CD4-positive, alpha-beta T cell (primary cell): ENCODE measurements at regions not wholly inside any gene's neighbourhood (a gene's known extent, or its start where the extent isn't known, plus 50 kb on each side); places are given as distances from the start of the nearest gene placed in this dataset.

ENCODE experiments used
- ATAC-seq: fragments of 200-7000 bp; cut with Tn5 transposase; one replicate; pipeline ENCODE4 v1.10.0; 2022; ENCODE audit warnings: mild to moderate bottlenecking; ENCODE audit not compliant: poor library complexity
- CTCF ChIA-PET: fragments of 350-600 bp; sonication (Branson Sonifier 250); formaldehyde crosslinking; loops from one replicate; lab custom pipeline; 2021; ENCODE audit warnings: antibody characterized with exemption, inconsistent platforms; lab: Charles Lee
- POLR2A ChIA-PET: fragments of 350-600 bp; sonication (Branson Sonifier 250); formaldehyde crosslinking; loops from one replicate; lab custom pipeline; 2021; ENCODE audit warnings: antibody characterized with exemption, inconsistent platforms; lab: Charles Lee
- DNase-seq, 14 experiments: peaks; one replicate each; pipeline ENCODE4 v3.0.0-alpha.2; 2013 to 2020; ENCODE audit warnings: mixed read lengths in 2 of 14
- H3K27ac ChIP-seq, 2 donors: one replicate each; pipeline versions ENCODE4 v1.5.1 to v1.7.0; 2013; ENCODE audit warnings: low read length in 2 of 2, low read depth in 1 of 2, mild to moderate bottlenecking in 1 of 2
- H3K27me3 ChIP-seq, 2 experiments: 1 replicate in 1 of 2; 2 replicates in 1 of 2; pipeline versions ENCODE4 v1.6.1 to v1.7.0; 2013; ENCODE audit warnings: low read length in 2 of 2, control low read depth in 1 of 2, mild to moderate bottlenecking in 1 of 2, moderate library complexity in 1 of 2; ENCODE audit not compliant: insufficient read depth in 2 of 2, control insufficient read depth in 1 of 2
- H3K36me3 ChIP-seq: one replicate; pipeline ENCODE4 v1.6.1; 2013; ENCODE audit warnings: low read length, control low read depth; ENCODE audit not compliant: insufficient read depth
- H3K4me1 ChIP-seq: one replicate; pipeline ENCODE4 v1.6.1; 2013; ENCODE audit warnings: low read length, control low read depth; ENCODE audit not compliant: insufficient read depth
- H3K4me3 ChIP-seq: one replicate; pipeline ENCODE4 v1.5.1; 2013; ENCODE audit warnings: mild to moderate bottlenecking, low read length, moderate library complexity
- H3K9me3 ChIP-seq, 2 experiments: 1 replicate in 1 of 2; 2 replicates in 1 of 2; pipeline versions ENCODE4 v1.6.1 to v1.7.0; 2013; ENCODE audit warnings: low read length in 2 of 2, mild to moderate bottlenecking in 2 of 2, control low read depth in 1 of 2, moderate library complexity in 1 of 2; ENCODE audit not compliant: control insufficient read depth in 1 of 2, insufficient read depth in 1 of 2
- H3K27ac Mint-ChIP-seq: one replicate; pipeline ENCODE4 v1.8.0; 2020; ENCODE audit warnings: mixed read lengths
- H3K27me3 Mint-ChIP-seq: one replicate; pipeline ENCODE4 v1.8.0; 2021; ENCODE audit warnings: mixed read lengths
- H3K36me3 Mint-ChIP-seq: one replicate; pipeline ENCODE4 v1.8.0; 2021; ENCODE audit warnings: low read depth, mixed read lengths
- H3K4me1 Mint-ChIP-seq: one replicate; pipeline ENCODE4 v1.8.0; 2021; ENCODE audit warnings: low read depth, mixed read lengths
- H3K4me3 Mint-ChIP-seq: one replicate; pipeline ENCODE4 v1.8.0; 2020; ENCODE audit warnings: mild to moderate bottlenecking, mixed read lengths
- H3K9me3 Mint-ChIP-seq: one replicate; pipeline ENCODE4 v1.8.0; 2020; ENCODE audit warnings: mixed read lengths
- intact Hi-C, 2 experiments: fragments of 100-400 bp; cut with DNase I in 1 of 2; cut with micrococcal nuclease in 1 of 2; formaldehyde crosslinking; loops; one replicate each; pipeline versions ENCODE4 v1.15.1 to v1.9.0; 2023 to 2025; cut with DNase I, micrococcal nuclease
- TF ChIP-seq, protein P1 (sequence below): fragments of 200-600 bp; IDR thresholded peaks from one replicate; pipeline ENCODE4 v1.8.0; 2022; ENCODE audit warnings: antibody characterized with exemption, mild to moderate bottlenecking

DNA sequence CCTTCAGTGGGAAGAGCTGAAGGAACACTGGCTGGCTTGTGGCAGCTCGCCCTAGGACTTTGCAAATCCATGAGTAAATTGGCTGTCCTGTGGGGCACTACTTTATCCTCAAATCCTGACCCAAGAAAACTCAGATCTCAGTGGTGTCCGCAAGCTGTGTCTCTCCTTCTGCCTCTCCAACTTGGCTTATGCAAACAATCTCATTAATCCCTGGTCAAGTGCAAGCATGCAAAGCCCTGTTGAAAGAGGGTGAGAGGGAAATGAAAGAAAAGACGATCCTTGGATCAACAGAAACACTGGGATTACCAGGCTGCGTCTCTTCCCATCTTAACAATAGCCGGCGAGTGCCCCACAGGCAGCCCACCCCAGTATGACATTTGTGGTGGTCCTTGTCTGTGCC is 901.6 kb downstream of the BCL11B start:
- H3K27ac Mint-ChIP-seq: no peak overlapping the region
- intact Hi-C loops: no loop called here
- Histone ChIP-seq H3K36me3 (no peaks in the 10 kb centered on the region), H3K4me1 (peaks cover 14% of the 10 kb centered on the region), H3K4me3 (no peak overlapping the region), H3K27ac (no peak overlapping the region), H3K27me3 (no peaks in the 10 kb centered on the region), H3K9me3 (no peaks in the 10 kb centered on the region)
- DNase-seq (no peak), ATAC-seq (no peak)
- TF ChIP-seq, protein P1, sequence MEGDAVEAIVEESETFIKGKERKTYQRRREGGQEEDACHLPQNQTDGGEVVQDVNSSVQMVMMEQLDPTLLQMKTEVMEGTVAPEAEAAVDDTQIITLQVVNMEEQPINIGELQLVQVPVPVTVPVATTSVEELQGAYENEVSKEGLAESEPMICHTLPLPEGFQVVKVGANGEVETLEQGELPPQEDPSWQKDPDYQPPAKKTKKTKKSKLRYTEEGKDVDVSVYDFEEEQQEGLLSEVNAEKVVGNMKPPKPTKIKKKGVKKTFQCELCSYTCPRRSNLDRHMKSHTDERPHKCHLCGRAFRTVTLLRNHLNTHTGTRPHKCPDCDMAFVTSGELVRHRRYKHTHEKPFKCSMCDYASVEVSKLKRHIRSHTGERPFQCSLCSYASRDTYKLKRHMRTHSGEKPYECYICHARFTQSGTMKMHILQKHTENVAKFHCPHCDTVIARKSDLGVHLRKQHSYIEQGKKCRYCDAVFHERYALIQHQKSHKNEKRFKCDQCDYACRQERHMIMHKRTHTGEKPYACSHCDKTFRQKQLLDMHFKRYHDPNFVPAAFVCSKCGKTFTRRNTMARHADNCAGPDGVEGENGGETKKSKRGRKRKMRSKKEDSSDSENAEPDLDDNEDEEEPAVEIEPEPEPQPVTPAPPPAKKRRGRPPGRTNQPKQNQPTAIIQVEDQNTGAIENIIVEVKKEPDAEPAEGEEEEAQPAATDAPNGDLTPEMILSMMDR: no peak
- H3K27me3 Mint-ChIP-seq: no peaks in the 10 kb centered on the region
- ChIA-PET CTCF (no interaction called here), POLR2A (interaction anchor here (0.8 kb wide), 1 partner anchor 73 kb away, joined by 3 read pairs; no protein-coding TSS in a partner anchor)
- no peaks in the 10 kb centered on the region for H3K36me3 Mint-ChIP-seq
- no peaks in the 10 kb centered on the region for H3K9me3 Mint-ChIP-seq
- H3K4me1 Mint-ChIP-seq: peaks cover 56% of the 10 kb centered on the region
- no peak overlapping the region for H3K4me3 Mint-ChIP-seq

DNA sequence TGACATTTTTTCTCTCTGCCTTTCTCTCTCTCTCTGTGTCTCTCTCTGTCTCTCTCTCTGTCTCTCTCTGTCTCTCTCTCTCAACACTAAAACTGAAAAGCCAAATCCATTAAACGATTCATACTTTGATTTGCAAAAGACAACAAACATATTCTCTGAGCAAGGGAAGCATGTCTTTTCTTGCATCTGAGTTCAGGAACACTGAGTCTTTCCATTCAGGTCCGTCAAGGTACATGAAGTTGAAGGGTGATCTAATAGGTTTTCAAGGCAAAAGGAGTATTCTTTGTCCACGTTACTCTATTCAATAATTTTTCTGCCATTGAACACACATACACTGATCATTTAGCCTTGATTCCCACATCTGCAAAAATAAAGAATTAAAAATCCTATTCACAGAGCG is 900.9 kb downstream of the BCL11B start:
- Mint-ChIP-seq H3K27me3 (no peaks in the 10 kb centered on the region), H3K9me3 (no peaks in the 10 kb centered on the region), H3K36me3 (no peaks in the 10 kb centered on the region), H3K27ac (no peak overlapping the region), H3K4me1 (peaks cover 49% of the 10 kb centered on the region), H3K4me3 (no peak overlapping the region)
- H3K4me3 ChIP-seq: no peak overlapping the region
- no peaks in the 10 kb centered on the region for H3K36me3 ChIP-seq
- no peaks in the 10 kb centered on the region for H3K27me3 ChIP-seq
- ChIA-PET CTCF (no interaction called here), POLR2A (no interaction called here)
- DNase-seq (no peak), ATAC-seq (no peak)
- H3K4me1 ChIP-seq: peaks cover 14% of the 10 kb centered on the region
- no peak overlapping the region for H3K27ac ChIP-seq
- intact Hi-C loops: no loop called here
- TF ChIP-seq, protein P1: no peak
- no peaks in the 10 kb centered on the region for H3K9me3 ChIP-seq

DNA sequence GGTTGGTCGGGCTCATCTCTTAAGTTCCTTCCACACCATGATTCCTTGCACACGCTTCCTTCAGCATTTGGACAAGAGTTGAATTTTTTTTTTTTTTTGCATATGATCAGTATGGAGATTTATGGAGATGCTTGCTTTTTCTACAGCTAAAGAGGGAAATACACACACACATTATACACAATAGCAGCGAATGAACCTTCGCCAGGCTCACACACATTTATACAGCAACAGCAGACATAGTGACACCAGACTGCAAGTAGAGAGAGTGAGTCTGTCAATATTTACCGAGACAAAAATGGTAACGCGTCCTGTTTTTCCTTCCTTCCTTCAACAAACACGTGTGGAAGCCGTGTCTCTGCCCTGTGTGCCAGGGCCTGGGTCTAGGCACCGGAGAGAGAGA is 897.9 kb downstream of the BCL11B start:
- no peak overlapping the region for H3K4me3 Mint-ChIP-seq
- no peak for ATAC-seq
- no peaks in the 10 kb centered on the region for H3K36me3 ChIP-seq
- CTCF ChIA-PET: no interaction called here
- H3K27me3 ChIP-seq: no peaks in the 10 kb centered on the region
- no peaks in the 10 kb centered on the region for H3K36me3 Mint-ChIP-seq
- H3K27me3 Mint-ChIP-seq: no peaks in the 10 kb centered on the region
- TF ChIP-seq, protein P1: no peak
- no peak for DNase-seq
- H3K4me1 Mint-ChIP-seq: peaks cover 31% of the 10 kb centered on the region
- no peaks in the 10 kb centered on the region for H3K9me3 ChIP-seq
- intact Hi-C loops: no loop called here
- H3K27ac Mint-ChIP-seq: no peak overlapping the region
- POLR2A ChIA-PET: no interaction called here
- peaks cover 3% of the 10 kb centered on the region for H3K4me1 ChIP-seq
- H3K4me3 ChIP-seq: no peak overlapping the region
- no peaks in the 10 kb centered on the region for H3K9me3 Mint-ChIP-seq
- H3K27ac ChIP-seq: no peak overlapping the region
